HG03045 (cell line): ENCODE measurements at regions not wholly inside any gene's neighbourhood (a gene's known extent, or its start where the extent isn't known, plus 50 kb on each side); places are given as distances from the start of the nearest gene placed in this dataset.

Experiments used
- ATAC-seq: cut with Tn5 transposase; IDR thresholded peaks from one replicate; pipeline ENCODE4 v1.9.1; 2021; ENCODE audit warnings: mild to moderate bottlenecking, moderate library complexity; ENCODE audit not compliant: unreplicated experiment

DNA sequence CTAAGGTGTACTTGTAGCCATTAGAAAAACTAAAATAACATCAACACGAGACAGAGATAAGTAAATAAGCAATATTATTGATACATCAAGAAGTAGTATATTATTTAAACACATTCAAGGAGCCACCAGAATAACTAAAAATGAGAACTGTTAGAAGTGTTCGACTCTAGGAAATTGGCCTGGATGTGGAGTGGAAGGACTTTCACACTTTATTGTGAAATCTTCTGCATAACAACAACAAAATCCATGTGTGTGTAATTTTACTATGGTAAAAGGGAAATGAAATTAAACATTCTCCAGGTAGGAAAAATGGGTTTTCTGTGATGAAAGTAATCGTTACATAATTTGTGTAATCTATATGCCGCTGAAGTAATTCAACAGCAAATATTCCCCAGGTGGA lies 96.3 kb upstream of the RNF152 start:
- ATAC-seq = no peak

DNA sequence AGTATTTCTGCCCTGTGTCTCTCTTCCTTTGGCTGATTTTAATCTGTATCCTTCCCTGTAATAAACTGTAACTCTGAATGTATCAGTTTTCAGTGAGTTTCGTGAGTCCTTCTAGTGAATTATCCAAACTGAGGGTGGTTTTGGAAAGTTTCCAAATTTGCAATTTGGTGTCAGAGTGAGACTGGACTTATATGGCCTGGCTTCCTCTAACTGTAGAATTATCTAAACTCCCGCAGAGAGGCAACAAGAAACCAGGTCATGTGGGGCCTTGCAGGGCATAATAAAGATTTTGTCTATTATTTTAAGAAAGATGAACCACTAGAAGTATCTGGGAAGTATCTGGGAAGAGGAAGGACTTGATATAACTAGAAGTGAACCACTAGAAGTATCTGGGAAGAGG lies 95.3 kb upstream of the RNF152 start:
- ATAC-seq = no peak

DNA sequence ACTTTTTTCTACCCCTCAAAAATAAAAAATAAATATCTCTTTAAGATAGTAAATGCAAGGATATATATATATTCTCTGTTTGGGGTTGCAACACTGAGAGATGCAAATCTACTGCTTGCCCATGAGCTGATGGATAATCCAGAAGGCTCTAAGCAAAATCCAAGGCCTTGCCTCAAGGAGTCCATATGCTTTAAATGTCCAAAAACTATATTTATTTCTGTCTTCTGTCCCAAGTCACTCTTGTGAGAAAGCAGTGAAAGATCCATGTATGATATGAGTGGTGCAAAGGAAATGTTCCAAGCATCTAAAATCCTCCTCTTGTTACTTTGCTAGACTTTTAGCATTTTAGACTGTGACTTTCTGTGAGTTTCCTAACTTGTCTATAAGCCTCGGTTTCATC lies 92.9 kb upstream of the RNF152 start:
- ATAC-seq = no peak

DNA sequence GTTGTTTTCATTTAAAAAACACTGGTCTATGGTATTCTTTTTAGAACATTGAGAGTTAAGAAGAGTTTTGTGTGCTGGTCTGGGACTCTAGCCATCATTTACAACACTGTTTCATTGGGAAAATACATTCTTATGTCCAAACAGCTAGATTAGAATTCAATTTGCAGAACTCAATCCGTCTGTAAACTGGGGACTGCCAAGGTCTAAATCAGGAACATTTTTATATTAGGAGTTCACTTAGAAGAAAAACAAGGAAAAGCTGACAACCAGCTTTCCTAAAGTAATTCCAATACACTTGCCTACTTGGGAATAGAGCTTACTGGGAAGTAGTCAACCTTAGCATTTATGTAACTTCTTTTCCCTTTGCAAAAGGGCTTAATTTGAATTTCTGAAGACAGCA lies 91.5 kb upstream of the RNF152 start:
- no peak for ATAC-seq

DNA sequence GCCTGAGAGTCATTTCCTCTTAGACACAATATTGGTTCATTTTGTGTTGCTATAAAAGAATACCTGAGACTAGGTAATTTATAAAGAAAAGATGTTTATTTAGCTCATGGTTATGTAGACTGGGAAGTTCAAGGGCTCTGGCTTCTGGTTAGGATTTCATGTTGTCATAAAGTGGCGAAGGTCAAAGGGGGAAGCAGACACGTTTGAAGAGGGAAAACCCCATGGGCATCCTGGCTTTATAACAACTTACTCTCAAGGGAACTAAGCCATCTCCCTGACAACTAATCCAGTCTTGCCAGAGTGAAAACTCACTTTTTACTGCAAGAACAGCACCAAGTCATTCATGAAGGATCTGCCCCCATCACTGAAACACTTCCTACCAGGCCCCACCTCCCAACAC lies 89.7 kb upstream of the RNF152 start:
- ATAC-seq = no peak

DNA sequence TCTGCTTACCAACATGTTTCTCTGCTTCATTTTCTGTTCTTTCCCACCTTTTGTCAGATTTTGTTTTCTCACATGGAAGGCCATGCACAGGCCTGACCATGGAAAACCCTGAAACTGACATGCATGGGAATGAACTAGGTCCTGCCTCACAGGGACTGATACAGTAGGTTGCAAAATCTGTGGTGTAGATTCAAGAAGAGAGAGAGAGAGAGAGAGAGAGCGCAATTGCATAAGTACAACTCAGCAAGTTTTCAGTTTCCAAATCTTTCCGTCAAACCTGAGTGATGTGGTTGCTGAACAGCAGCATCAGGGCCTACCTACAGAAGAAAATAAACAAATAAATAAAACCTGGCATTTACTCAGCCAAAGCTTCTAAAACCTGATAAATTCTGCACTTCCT lies 87.5 kb upstream of the RNF152 start:
- ATAC-seq = no peak

DNA sequence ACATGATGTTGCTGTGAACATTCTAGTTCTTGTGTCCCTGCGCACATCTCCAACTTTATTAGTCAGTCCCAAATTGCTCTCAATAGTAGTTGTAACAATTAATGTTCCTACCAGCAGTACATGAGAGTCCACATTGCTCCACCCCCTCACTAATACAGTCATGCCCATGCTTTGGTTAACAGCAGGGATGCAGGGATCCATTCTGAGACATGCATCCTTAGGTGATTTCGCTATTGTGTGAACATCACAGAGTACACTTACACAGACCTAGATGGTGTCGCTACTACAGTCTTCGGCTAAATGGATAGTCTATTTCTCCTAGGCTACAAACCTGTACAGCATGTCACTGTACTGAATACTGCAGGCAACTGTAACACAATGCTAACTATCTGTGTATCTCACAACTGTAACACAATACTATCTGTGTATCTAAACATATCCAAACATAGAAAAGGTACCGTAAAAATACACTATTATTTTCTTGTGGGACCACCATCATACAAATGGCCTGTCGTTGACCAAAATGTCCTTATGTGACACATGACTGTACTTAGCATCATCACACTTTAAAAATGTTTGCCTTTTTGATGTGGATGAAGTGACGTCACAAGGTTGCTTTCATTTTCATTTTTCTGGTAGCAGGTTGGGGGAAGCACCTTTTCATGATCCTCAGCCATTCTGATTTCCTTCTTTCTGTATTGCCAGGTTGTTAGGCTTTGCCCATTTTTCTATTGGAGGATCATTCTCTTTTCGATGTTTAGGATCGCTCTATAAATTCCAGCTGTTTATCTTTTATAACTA lies 82.9 kb upstream of the RNF152 start:
- no peak for ATAC-seq

DNA sequence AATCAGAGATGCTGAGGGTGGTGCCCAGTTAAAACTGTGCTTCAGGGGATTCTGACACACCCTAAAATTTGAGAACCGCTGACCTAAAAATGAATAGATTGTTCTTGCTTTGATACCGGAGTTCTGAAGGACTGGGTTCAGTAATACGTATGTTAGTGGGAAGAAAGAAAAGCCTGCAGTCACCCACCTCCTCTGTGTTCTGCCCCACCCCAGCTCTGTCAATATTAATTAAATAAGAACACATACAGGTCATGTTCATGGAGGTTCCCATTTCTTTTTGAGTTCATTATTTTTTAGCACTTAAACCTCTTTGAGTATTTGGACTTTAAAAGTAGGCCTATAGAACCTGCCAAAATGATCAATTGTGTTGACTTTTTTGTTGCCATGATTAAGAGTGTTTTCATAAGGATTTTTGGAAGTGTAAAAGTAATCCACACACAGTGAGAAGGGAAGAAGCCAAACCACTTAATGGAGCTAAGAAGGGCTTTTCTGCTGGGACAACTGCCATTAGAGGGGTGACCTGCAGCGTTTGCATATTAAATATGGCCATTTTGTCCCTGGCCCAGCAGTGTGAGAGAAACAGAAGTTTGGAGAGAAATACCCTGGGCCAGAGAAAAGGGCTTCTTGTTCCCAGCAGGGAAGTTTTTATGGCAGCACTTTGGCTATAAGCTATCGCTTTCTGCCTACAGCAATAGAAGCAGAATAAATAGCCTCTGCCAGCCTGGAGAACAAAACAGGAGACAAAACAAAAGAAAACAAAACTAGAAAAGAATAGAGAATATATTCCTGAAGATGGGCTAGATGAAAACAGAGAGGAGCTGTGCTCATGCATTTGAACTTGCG lies 80.7 kb upstream of the RNF152 start:
- no peak for ATAC-seq

DNA sequence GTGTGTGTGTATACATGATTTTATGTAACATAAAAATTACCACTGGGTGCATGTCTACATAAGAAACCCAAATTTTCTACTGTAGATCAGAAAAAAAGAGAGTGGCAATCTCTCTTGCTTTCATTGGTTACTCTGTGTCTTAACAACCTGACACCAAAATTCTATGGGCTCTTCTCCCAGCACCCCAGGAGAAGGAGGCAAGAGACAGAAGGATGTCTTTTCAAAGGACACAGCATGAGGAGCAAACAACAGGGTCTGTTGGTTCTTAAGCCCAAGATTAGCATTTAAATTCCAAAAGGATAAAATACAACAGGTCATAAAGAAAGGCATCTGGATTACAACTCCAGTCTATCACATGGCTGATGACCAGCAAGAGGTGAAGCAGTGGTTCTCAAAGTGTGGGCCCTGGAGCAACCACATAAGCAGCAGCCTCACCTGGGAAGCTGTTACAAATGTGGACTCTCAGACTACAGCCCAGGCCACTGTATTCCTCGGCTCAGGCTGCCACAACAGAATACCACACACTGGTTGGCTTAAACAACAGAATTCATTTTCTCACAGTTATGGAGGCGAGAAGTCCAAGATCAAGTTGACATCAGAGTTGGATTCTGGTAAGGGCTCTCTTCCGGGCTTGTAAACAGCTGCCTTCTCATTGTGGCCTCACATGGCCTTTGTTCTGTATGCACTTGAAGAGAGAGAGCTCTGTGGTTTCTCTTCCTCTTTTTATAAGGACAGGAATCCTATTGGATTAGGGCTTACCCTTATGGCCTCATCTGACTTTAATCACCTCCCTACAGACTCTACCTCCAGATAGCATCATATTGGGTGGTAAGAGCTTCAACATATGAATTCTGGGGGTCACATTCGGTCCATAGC lies 79.8 kb upstream of the RNF152 start:
- peak; percentile 91 for ATAC-seq

DNA sequence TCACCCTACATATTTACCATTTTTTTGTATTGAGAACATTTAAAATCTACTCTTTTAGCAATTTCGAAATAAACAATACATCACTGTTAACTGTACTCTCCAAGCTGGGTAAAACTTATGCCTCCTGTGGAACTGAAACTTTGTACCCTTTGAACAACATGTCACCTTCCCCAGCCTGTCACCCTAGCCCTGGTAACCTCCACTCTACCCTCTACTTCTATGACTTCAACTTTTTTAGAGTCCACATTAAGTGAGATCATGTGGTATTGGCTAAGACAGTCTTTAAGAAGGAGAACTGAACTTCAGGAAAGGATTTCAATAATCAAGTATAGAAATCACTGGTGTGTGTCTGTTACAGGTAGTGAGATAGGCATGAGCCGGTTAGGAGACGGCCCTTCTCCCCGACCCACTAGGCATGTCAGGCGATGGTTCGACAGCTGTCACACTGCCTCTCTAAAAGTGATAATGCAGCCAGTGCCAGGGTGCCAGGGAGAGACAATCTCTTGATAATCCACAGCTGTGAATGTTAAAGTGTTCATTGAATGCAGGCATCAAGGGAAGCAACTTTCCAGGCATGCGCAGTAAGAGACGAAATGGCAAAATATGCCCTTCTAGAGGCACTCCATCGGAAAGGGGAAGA lies 74.6 kb upstream of the RNF152 start:
- no peak for ATAC-seq

DNA sequence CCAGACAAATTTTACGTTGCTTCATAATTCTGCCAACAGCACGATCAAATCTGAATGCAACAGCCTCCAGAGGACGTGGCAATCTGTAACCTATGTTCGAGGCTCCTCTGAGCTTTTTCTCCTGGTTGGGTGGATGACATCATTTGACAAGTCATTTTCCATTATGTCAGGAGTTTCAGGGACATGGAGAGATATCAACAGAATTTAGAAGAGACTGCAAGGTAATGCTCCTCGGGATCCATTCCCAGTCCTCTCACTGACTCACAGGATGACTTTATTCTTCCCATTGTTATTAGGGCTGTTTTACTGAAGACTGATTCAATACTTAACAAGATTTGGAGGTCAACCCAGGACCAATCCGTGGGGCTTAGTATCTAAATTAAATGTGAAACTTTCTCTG lies 72.5 kb upstream of the RNF152 start:
- no peak for ATAC-seq

DNA sequence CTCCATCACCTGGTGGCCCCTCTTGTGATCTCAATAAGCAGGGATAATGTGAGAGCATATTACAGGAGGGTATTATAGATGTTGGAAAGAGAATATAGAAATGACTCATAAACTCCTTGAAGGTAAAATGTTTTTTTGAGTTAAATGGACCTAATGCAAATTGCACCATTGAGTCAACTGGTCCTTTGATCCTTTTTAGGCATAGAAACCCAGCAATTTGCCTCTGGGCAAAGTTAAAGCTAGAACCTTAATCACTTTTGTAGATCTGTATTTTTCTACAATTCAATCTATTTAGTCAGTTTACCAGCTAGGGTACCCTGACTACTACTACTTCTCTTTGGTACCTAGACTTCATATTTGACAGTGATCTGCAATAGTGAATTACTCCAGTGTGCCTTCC lies 71.8 kb upstream of the RNF152 start:
- no peak for ATAC-seq

DNA sequence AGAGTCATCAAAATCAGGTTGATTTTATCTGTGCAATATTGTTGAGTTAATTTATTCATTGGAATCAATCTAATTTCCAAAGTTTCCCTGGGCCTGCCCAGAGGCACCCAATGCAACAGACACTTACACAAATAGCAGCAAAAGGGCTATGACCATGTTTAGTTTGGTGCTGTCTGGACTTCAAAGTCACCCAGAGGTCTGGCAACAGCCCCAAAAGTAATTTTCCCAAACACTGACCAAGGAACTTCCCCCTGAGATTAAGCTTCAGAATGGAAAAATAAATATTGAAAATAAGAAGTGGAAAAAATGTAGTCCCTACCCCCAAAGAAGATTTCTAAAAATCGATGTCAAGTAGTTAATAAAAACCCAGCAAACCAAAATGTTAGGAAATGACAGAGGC lies 70.9 kb upstream of the RNF152 start:
- no peak for ATAC-seq

DNA sequence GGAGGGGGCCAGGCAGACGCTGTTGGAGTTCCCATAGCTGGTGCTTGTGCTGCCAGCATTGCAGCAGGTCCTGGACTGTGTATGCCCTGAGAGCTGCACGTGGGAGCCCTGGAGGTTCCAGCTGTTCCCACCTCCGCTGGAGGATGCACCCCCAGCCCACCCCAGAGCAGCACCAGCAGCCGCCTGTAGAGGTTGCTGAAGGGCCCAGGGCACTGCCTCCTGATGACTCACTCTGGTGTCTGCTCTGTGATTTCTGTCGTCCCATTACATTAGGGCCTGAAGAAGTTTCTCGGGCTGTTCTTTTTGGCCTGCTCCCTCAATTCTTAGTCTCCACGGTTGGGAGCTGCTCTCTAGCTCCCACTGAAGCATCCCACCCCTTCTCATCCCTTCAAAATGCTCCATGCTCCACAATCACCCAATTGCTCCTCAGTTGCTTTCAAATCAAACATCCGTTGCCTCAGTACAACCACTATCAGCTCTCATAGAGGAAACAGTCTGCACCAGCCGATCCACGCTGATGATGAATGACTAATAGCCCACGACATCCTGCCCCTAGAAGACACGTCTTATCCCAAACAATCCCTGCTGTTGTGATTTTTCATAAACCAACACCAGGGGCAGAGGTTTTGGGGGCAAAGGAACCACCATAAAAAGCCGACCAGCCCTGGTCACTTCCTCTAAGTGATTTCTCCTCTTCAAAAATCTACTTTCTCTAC lies 65.2 kb upstream of the RNF152 start:
- no peak for ATAC-seq

DNA sequence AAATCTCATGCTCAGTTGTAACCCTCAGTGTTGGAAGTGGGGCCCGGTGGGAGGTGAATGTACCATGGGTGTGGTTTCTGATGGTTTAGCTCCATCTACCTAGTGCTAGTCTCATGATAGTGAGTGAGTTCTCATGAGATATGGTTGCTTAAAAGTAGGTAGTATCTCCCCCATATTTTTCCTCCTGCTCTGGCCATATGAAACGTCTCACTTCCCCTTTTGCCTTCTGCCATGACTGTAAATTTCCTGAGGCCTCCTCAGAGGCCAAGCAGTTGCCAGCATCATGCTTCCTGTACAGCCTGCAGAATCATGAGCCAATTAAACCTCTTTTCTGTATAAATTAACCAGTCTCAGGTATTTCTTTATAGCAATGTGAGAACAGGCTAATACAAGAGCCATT lies 62.8 kb upstream of the RNF152 start:
- ATAC-seq = peak; percentile 27

DNA sequence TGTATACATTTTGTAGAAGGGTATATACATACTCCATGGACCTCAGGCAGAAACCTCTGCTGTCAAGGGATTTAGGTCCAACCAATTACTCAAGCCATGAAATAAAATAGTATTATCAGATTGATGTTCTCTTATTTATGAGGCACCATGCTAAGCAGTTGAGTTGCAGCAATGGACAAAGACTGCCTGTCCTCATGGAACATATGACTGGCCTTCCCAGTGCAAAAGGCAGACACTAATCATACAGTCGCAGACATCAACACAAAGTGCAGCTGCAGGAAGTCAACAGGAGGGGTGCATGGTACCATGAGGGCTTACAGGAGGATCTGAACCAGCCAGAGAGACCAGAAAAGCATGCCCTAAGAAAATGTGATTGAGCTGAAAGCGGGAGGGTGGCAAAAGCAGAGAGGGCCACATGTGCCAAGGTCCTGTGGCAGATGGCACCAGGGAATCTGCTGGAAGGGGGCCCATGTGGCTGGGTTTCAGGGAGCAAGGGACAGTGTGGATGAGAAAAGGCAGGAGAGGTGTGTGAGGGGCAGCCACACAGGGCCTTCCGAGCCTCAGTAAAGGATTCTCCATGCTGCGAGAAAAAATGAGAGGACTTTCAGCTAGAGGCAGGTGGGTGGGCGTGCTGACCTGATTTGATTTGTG lies 61.4 kb upstream of the RNF152 start:
- no peak for ATAC-seq

DNA sequence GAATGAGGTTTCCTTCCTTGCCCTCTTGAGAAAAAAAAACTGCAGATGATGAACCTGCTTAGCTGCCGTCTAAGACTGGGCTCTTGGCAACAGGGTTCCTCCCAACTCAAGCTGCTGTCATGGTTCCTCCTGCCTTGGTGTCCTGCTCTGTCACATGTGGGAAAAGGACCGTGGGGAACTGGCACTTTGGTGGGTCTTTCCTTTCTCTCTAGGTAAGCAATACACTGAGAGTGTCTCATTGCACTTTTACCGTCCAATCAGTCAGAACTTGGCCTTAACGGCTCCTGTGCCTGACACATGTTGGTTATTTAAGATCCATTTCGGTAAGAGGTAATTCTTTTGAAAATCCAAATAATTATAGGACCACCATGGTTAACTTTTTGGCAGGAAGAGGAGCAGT lies 60.8 kb upstream of the RNF152 start:
- ATAC-seq = no peak

DNA sequence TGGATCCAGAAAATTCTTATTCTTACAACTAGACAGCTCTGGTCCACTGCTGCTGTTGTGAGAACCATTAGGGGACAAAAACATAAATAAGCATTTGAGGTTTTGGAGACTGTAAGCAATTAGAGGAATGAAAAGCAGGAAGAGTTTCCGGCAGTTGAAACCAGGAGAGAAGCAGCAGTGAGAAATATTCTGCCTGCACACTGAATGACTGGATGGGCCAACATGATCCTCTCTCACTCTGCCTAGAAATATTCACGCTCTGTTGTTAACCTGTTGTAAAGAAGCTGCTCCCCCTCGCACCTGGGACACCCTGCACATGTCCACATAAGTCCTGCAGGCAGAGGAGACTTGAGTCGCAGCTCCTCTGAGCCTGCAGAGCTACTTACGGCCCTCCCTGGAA lies 60.4 kb upstream of the RNF152 start:
- no peak for ATAC-seq

DNA sequence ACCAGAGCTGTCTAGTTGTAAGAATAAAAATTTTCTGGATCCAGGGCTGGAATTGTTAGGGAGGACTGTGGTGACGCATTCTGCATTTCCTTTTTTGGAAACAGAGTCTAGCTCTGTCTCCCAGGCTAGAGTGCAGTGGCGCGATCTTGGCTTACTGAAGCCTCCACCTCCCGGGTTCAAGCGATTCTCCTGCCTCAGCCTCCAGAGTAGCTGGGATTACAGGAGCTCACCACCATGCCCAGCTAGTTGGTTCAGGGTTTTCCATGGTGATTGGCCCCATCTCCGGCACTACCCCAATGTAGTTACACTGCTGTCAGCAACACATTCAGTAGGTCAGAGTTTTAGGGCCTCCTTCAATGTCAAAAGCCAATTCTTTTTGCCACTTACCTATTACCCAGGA lies 58.6 kb upstream of the RNF152 start:
- ATAC-seq = no peak

DNA sequence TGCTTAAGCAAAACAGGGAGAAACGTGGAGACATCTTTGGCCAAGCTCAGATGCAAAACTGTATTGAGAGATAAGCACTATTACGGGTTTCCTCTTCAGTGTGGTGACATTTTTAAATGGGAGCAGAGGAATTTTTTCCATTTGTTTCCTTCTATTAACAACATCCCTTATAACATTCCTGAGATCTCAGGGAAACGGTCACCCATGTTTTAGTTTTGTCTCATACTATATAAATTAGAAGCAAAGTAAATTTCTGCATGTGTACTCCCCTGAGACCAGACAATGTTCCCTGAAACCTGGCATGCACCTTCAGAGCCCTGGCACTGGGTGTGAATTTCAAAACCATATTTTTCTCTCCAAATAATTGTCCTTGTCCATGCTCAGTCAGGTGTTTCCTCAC lies 57.6 kb upstream of the RNF152 start:
- no peak for ATAC-seq
